HepG2 (cell line): ENCODE measurements at regions not wholly inside any gene's neighbourhood (a gene's known extent, or its start where the extent isn't known, plus 50 kb on each side); places are given as distances from the start of the nearest gene placed in this dataset.

ENCODE experiments used
- ATAC-seq: fragments of 200-7000 bp; cut with Tn5 transposase; 3 replicates; pipeline ENCODE4 v1.9.1; 2020; ENCODE audit warnings: mild to moderate bottlenecking, moderate library complexity
- BruUV-seq: library from RNA; stranded (reverse); fragments of 400-500 nt; replicated peaks from 2 replicates; lab custom pipeline; 2021; lab: Mats Ljungman, UMichigan
- CTCF ChIA-PET: fragments of 300-600 bp; formaldehyde crosslinking; extraction: SDS; loops from one replicate; lab custom pipeline; 2021; ENCODE audit warnings: low total read pairs, inconsistent platforms, low intra/inter-chr PET ratio; lab: Yijun Ruan, JAX
- POLR2A ChIA-PET: fragments of 350-600 bp; sonication (Branson Sonifier 250); formaldehyde crosslinking; loops from one replicate; lab custom pipeline; 2020; ENCODE audit warnings: antibody characterized with exemption, inconsistent platforms; lab: Yijun Ruan, JAX
- DNase-seq: peaks from one replicate; pipeline ENCODE4 v3.0.0-alpha.2; 2015; ENCODE audit warnings: low spot score
- FAIRE-seq: peaks from 3 replicates; lab custom pipeline; 2011; peaks lifted over from hg19 to GRCh38; lab: Jason Lieb, UNC
- H2AFZ ChIP-seq: one replicate; pipeline ENCODE4 v1.6.1; 2011; ENCODE audit warnings: low read length, inconsistent platforms
- H3K27ac ChIP-seq: fragments of 300-600 bp; 3 replicates; pipeline ENCODE4 v1.8.0; 2011; ENCODE audit warnings: mixed run types, mild to moderate bottlenecking, mixed read lengths, low read length, inconsistent platforms; ENCODE audit not compliant: insufficient read depth; ENCODE audit errors: extremely low read length
- H3K27me3 ChIP-seq, 2 experiments: fragments of 200-600 bp in 1 of 2; 2 replicates in 1 of 2; 3 replicates in 1 of 2; pipeline versions ENCODE4 v1.6.0 to v1.8.0; 2011; ENCODE audit warnings: low read length in 2 of 2, mild to moderate bottlenecking in 2 of 2, moderate library complexity in 2 of 2, inconsistent platforms in 1 of 2; ENCODE audit not compliant: insufficient read depth in 2 of 2, control insufficient read depth in 1 of 2
- H3K36me3 ChIP-seq, 2 experiments: fragments of 200-600 bp in 1 of 2; replicated peaks in 1 of 2; 2 replicates in 1 of 2; 3 replicates in 1 of 2; pipeline versions ENCODE4 v1.5.1 to v1.8.0; 2011; ENCODE audit warnings: low read length in 2 of 2, inconsistent platforms in 1 of 2; ENCODE audit not compliant: insufficient read depth in 2 of 2, control insufficient read depth in 1 of 2
- H3K4me1 ChIP-seq: 2 replicates; pipeline ENCODE4 v1.5.1; 2012; ENCODE audit warnings: low read length, inconsistent platforms; ENCODE audit not compliant: insufficient read depth
- H3K4me2 ChIP-seq: 2 replicates; pipeline ENCODE4 v1.6.0; 2011; ENCODE audit warnings: low read depth, low read length, inconsistent platforms
- H3K4me3 ChIP-seq, 3 experiments: fragments of 200-600 bp in 1 of 3; sonication (generic), shearing (Covaris generic) in 1 of 3; replicated peaks in 1 of 3; 2 replicates each; pipeline ENCODE4 v1.5.1; 2011 to 2016; ENCODE audit warnings: low read length in 3 of 3, inconsistent platforms in 2 of 3, low read depth in 2 of 3, mild to moderate bottlenecking in 2 of 3, control low read depth in 1 of 3, mixed read lengths in 1 of 3; ENCODE audit not compliant: insufficient read depth in 1 of 3
- H3K79me2 ChIP-seq: one replicate; pipeline ENCODE4 v1.6.1; 2011; ENCODE audit warnings: low read length, inconsistent platforms; ENCODE audit not compliant: insufficient read depth
- H3K9ac ChIP-seq: 2 replicates; pipeline ENCODE4 v1.6.0; 2011; ENCODE audit warnings: mild to moderate bottlenecking, low read depth, low read length, inconsistent platforms; ENCODE audit not compliant: insufficient read depth
- H3K9me3 ChIP-seq: 2 replicates; pipeline ENCODE4 v1.5.1; 2012; ENCODE audit warnings: mild to moderate bottlenecking, low read length
- H4K20me1 ChIP-seq: 2 replicates; pipeline ENCODE4 v1.6.0; 2011; ENCODE audit warnings: inconsistent platforms, mild to moderate bottlenecking, low read length, moderate library complexity; ENCODE audit not compliant: insufficient read depth
- CHCHD3 ChIP-seq: sonication (generic); formaldehyde crosslinking; IDR thresholded peaks from 2 replicates; pipeline ENCODE4 v1.8.0; 2022; ENCODE audit warnings: mild to moderate bottlenecking, missing genetic modification reagents, moderate library complexity
- FOXM1 ChIP-seq: sonication (generic); formaldehyde crosslinking; IDR thresholded peaks from 2 replicates; pipeline ENCODE4 v1.5.0; 2020; ENCODE audit warnings: missing genetic modification reagents
- IRX3 ChIP-seq: sonication (generic); formaldehyde crosslinking; IDR thresholded peaks from 2 replicates; pipeline ENCODE4 v1.8.1; 2023; ENCODE audit warnings: mild to moderate bottlenecking, low read depth, missing genetic modification reagents, borderline replicate concordance
- KAT8 ChIP-seq: IDR thresholded peaks from 2 replicates; pipeline ENCODE4 v1.6.1; 2016; ENCODE audit warnings: missing genetic modification reagents, missing compliant biosample characterization
- MAFF ChIP-seq: IDR thresholded peaks from 2 replicates; pipeline ENCODE4 v1.6.1; 2011; ENCODE audit warnings: low read depth, low read length, improper control_type of control experiment
- MAFK ChIP-seq, 2 experiments: IDR thresholded peaks in 1 of 2; conservative IDR thresholded peaks in 1 of 2; 2 replicates each; pipeline ENCODE4 v1.6.1; 2011; ENCODE audit warnings: improper control_type of control experiment in 2 of 2, low read length in 2 of 2
- NFE2 ChIP-seq: sonication (generic); formaldehyde crosslinking; IDR thresholded peaks from 2 replicates; pipeline ENCODE4 v1.4.0; 2020; ENCODE audit warnings: missing genetic modification reagents
- PITX1 ChIP-seq: sonication (generic); formaldehyde crosslinking; IDR thresholded peaks from 2 replicates; pipeline ENCODE4 v1.5.1; 2020; ENCODE audit warnings: mild to moderate bottlenecking, missing genetic modification reagents
- ZNF225 ChIP-seq: sonication (generic); formaldehyde crosslinking; IDR thresholded peaks from 2 replicates; pipeline ENCODE4 v1.4.0; 2020; ENCODE audit warnings: mild to moderate bottlenecking, missing genetic modification reagents
- ZNF724P ChIP-seq: sonication (generic); formaldehyde crosslinking; IDR thresholded peaks from 2 replicates; pipeline ENCODE4 v1.8.0; 2022; ENCODE audit warnings: missing genetic modification reagents, borderline replicate concordance
- ZNF878 ChIP-seq: sonication (generic); formaldehyde crosslinking; IDR thresholded peaks from 2 replicates; pipeline ENCODE4 v1.8.1; 2023; ENCODE audit warnings: mild to moderate bottlenecking, missing genetic modification reagents, moderate library complexity
- WGBS: methylation state at CpG from one replicate; pipeline ENCODE4 v1.1.6; 2017; ENCODE audit warnings: low lambda C conversion rate; 5-methylcytosine and 5-hydroxymethylcytosine counted together
- in situ Hi-C: cut with HindIII; loops from 2 replicates; pipeline ENCODE4 v1.10.0; 2017; ENCODE audit warnings: low pct_unique_long_range_greater_than_20kb; ENCODE audit not compliant: extremely low pct_ligation_motif_present
- intact Hi-C: fragments of 100-400 bp; cut with micrococcal nuclease; formaldehyde crosslinking; loops from one replicate; pipeline ENCODE4 v1.10.0; 2022; ENCODE audit not compliant: unreplicated experiment
- TF ChIP-seq, protein P1 (sequence below): sonication (generic); formaldehyde crosslinking; IDR thresholded peaks from 2 replicates; pipeline ENCODE4 v1.9.0; 2021; ENCODE audit warnings: missing genetic modification reagents, borderline replicate concordance

DNA sequence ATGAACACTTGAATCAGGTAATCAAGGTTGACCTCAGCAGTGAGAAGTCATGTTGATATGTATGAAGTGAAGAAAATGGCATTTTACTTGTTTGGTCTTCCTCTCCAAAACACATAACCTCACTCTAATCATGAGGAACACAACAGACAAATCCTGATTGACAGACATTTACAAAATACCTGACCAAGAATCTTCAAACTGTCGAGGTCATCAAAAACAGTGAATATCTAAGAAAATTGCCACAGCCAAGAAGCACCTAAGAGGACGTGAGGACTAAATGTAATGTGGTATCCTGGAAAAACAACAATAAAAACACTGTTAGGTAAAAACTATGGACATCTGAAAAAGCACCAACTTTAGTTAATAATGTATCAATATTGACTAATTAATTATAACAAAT is 129.5 kb upstream of the MAGEB18 start:
- BruUV-seq = no TSS peak
- ATAC-seq (no peak), FAIRE-seq (no peak), DNase-seq (no peak)
- H3K79me2 ChIP-seq = no peaks in the 10 kb centered on the region
- in situ Hi-C loops (no loop called here), intact Hi-C loops (no loop called here)
- no peak overlapping the region for H3K27ac ChIP-seq
- no peak overlapping the region for H3K4me3 ChIP-seq
- ChIA-PET CTCF (no interaction called here), POLR2A (no interaction called here)
- no peaks in the 10 kb centered on the region for H3K9me3 ChIP-seq
- no peaks in the 10 kb centered on the region for H3K4me1 ChIP-seq
- H3K27me3 ChIP-seq = no peaks in the 10 kb centered on the region
- H4K20me1 ChIP-seq = no peaks in the 10 kb centered on the region
- H2AFZ ChIP-seq = no peak overlapping the region
- H3K9ac ChIP-seq = no peak overlapping the region
- TF ChIP-seq IRX3 (CRISPR knock-in tag) (no peak), MAFF (peak; percentile 37; the same call in 1 of the 2 replicates), MAFK (conservative IDR thresholded peaks at IDR 0.05 in 1 of 2, IDR thresholded peaks at IDR 0.05 in 1 of 2; ENCODE audit: low read length in 2 of 2) (peak; percentile 8 to 57; a peak in 2 of 4 replicates)
- 0% methylated on average over 2 of the region's 2 CpGs for WGBS
- no peak overlapping the region for H3K4me2 ChIP-seq
- H3K36me3 ChIP-seq = no peaks in the 10 kb centered on the region

DNA sequence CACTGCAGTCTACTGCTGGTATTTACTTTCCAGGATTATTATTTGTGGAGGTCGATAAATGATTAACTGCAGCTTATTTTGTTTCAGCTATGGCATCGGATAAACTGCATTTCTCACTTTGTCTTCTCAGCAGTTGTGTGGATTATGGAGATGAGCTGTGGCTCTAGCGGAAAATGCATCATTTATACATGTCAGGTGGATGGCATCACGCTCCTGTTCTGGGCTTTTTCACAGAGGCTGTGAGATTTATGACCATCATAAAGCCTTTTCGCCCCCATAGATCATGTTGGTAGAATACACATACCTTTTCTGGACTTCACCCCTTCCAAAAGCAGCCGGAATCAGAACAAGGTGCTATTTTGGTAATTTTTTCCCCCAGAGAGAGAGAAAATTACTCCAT is 118.8 kb upstream of the MAGEB18 start:
- intact Hi-C loops (no loop called here), in situ Hi-C loops (no loop called here)
- FAIRE-seq (no peak), ATAC-seq (no peak), DNase-seq (no peak)
- Histone ChIP-seq H3K27ac (no peak overlapping the region), H3K4me1 (no peaks in the 10 kb centered on the region), H3K36me3 (no peaks in the 10 kb centered on the region), H3K9me3 (no peaks in the 10 kb centered on the region), H4K20me1 (no peaks in the 10 kb centered on the region), H3K4me2 (no peak overlapping the region), H3K79me2 (no peaks in the 10 kb centered on the region), H2AFZ (no peak overlapping the region), H3K27me3 (no peaks in the 10 kb centered on the region), H3K4me3 (no peak overlapping the region), H3K9ac (no peak overlapping the region)
- POLR2A ChIA-PET = no interaction called here
- BruUV-seq = no TSS peak
- CTCF ChIA-PET = no interaction called here
- 21% methylated on average over 6 of the region's 6 CpGs for WGBS
- TF ChIP-seq FOXM1 = no peak
- no peak for TF ChIP-seq CHCHD3 (CRISPR knock-in tag)
- no peak for TF ChIP-seq ZNF225 (CRISPR knock-in tag)
- TF ChIP-seq KAT8 (CRISPR knock-in tag) = no peak
- no peak for TF ChIP-seq ZNF724P (CRISPR knock-in tag)
- no peak for TF ChIP-seq PITX1 (CRISPR knock-in tag)
- TF ChIP-seq, protein P1, sequence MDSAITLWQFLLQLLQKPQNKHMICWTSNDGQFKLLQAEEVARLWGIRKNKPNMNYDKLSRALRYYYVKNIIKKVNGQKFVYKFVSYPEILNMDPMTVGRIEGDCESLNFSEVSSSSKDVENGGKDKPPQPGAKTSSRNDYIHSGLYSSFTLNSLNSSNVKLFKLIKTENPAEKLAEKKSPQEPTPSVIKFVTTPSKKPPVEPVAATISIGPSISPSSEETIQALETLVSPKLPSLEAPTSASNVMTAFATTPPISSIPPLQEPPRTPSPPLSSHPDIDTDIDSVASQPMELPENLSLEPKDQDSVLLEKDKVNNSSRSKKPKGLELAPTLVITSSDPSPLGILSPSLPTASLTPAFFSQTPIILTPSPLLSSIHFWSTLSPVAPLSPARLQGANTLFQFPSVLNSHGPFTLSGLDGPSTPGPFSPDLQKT = no peak
- no peak for TF ChIP-seq NFE2 (CRISPR knock-in tag)
- TF ChIP-seq ZNF878 = no peak
